Parathyroid adenoma (tissue), 2 donors: ENCODE measurements at regions not wholly inside any gene's neighbourhood (a gene's known extent, or its start where the extent isn't known, plus 50 kb on each side); places are given as distances from the start of the nearest gene placed in this dataset.
A peak's percentile ranks its signal among the peaks of the same experiment; 100 is the strongest.

Source experiments
- H2AFZ ChIP-seq: fragments of 300-600 bp; sonication (generic); one replicate; pipeline ENCODE4 v1.7.0; 2017; ENCODE audit warnings: antibody characterized with exemption, mild to moderate bottlenecking
- H3K27ac ChIP-seq: fragments of 300-600 bp; sonication (generic); one replicate; pipeline ENCODE4 v1.7.0; 2017
- H3K27me3 ChIP-seq: fragments of 300-600 bp; sonication (generic); one replicate; pipeline ENCODE4 v1.7.0; 2017; ENCODE audit warnings: low read length; ENCODE audit not compliant: control insufficient read depth, insufficient read depth
- H3K36me3 ChIP-seq: fragments of 300-600 bp; sonication (generic); one replicate; pipeline ENCODE4 v1.7.0; 2017; ENCODE audit warnings: low read length; ENCODE audit not compliant: control insufficient read depth, insufficient read depth
- H3K4me1 ChIP-seq: fragments of 300-600 bp; sonication (generic); one replicate; pipeline ENCODE4 v1.7.0; 2017; ENCODE audit warnings: control low read depth
- H3K4me2 ChIP-seq: fragments of 300-600 bp; sonication (generic); one replicate; pipeline ENCODE4 v1.7.0; 2017; ENCODE audit warnings: low read length
- H3K4me3 ChIP-seq: fragments of 300-600 bp; sonication (generic); one replicate; pipeline ENCODE4 v1.7.0; 2017; ENCODE audit warnings: low read depth, low read length
- H3K79me2 ChIP-seq: fragments of 300-600 bp; sonication (generic); one replicate; pipeline ENCODE4 v1.7.0; 2017; ENCODE audit warnings: control low read depth
- H3K9ac ChIP-seq: fragments of 300-600 bp; sonication (generic); one replicate; pipeline ENCODE4 v1.7.0; 2017; ENCODE audit warnings: mild to moderate bottlenecking
- H3K9me3 ChIP-seq: fragments of 300-600 bp; sonication (generic); one replicate; pipeline ENCODE4 v1.7.0; 2017; ENCODE audit warnings: low read length; ENCODE audit not compliant: control insufficient read depth
- CTCF ChIP-seq: fragments of 300-600 bp; sonication (generic); IDR thresholded peaks from one replicate; pipeline ENCODE4 v1.7.0; 2017; ENCODE audit warnings: antibody characterized with exemption, mild to moderate bottlenecking
- donor health status: primary hyperparathyroidism.

DNA sequence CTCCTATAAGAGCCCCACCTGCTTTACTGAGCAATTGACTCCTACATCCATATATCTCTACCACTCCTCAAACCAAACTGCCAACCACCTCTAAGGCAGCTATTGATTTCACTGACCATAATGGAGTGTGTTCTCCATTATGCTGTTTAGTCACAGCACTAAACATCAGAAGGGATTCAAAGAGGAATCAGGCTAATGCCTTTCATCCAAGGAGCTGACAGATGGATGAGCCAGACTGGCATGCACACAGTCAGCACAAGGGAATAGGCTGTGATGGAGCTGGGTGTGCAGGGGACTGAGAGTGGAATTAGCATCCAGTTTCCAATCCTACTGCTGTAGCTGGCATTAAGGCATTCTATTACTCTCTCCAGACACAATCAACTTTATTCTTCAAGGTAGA is 88.7 kb upstream of the CCL2 start:
- Histone ChIP-seq H3K27ac (no peak overlapping the region), H3K4me1 (no peaks in the 10 kb centered on the region), H3K9ac (no peak overlapping the region), H3K27me3 (no peaks in the 10 kb centered on the region), H3K9me3 (no peaks in the 10 kb centered on the region), H3K79me2 (no peaks in the 10 kb centered on the region), H2AFZ (no peak overlapping the region), H3K4me3 (no peak overlapping the region), H3K4me2 (no peak overlapping the region), H3K36me3 (no peaks in the 10 kb centered on the region)
- TF ChIP-seq CTCF, result no peak

DNA sequence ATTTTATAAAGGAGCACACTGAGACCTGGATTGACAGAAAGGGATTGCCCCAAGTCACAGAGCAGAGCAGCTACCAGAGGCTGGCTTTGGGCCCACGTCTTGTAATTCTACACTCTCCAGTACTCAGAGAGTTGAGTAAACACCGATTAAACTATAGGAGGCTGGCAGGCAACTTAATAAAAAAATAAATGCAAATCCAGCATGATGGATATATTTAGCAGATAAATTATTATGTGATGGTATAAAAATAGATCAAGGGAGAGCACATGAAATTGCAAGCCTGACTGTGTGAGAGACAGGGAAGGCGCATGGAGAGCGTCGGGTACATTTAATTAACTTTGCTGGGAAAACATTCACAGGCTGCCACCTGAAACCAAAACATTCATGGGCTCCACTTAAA is 87.7 kb upstream of the CCL2 start:
- Histone ChIP-seq H3K4me2 (no peak overlapping the region), H3K4me3 (no peak overlapping the region), H3K9me3 (no peaks in the 10 kb centered on the region), H3K9ac (no peak overlapping the region), H2AFZ (no peak overlapping the region), H3K4me1 (no peaks in the 10 kb centered on the region), H3K36me3 (no peaks in the 10 kb centered on the region), H3K27ac (no peak overlapping the region), H3K27me3 (no peaks in the 10 kb centered on the region), H3K79me2 (no peaks in the 10 kb centered on the region)
- TF ChIP-seq CTCF, result no peak

GRCh38 chr17:34168989-34169388 is 86.1 kb upstream of the CCL2 start:
- no peak overlapping the region for H2AFZ ChIP-seq
- no peaks in the 10 kb centered on the region for H3K27me3 ChIP-seq
- H3K9ac ChIP-seq, result no peak overlapping the region
- H3K4me1 ChIP-seq, result no peaks in the 10 kb centered on the region
- H3K4me3 ChIP-seq, result no peak overlapping the region
- no peak overlapping the region for H3K27ac ChIP-seq
- no peaks in the 10 kb centered on the region for H3K36me3 ChIP-seq
- no peak overlapping the region for H3K4me2 ChIP-seq
- TF ChIP-seq CTCF, result no peak
- H3K9me3 ChIP-seq, result no peaks in the 10 kb centered on the region
- no peaks in the 10 kb centered on the region for H3K79me2 ChIP-seq

DNA sequence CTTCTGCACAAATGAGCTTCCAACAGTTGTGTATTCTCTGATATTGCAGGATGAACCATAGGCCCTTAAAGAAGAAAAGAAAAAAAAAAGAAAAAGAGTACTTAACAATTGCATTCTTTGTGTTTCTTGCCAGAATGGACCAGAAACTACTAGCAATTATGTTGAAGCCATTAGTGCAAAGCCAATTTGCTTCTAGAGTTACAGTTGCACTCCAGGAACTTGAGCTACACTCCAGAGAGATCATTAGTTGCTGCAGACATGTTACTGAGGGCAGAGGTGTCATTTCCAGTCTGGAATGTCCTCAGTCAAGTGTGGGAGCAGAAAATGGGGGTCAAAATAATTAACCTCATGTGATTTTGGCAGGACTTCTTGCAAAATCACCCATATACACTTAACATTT is 85.6 kb upstream of the CCL2 start:
- Histone ChIP-seq H3K4me1 (no peaks in the 10 kb centered on the region), H2AFZ (no peak overlapping the region), H3K9ac (no peak overlapping the region), H3K9me3 (no peaks in the 10 kb centered on the region), H3K36me3 (no peaks in the 10 kb centered on the region), H3K4me2 (no peak overlapping the region), H3K27me3 (no peaks in the 10 kb centered on the region), H3K79me2 (no peaks in the 10 kb centered on the region), H3K27ac (no peak overlapping the region), H3K4me3 (no peak overlapping the region)
- TF ChIP-seq CTCF, result no peak

- Histone ChIP-seq H3K9me3 (no peaks in the 10 kb centered on the region), H3K36me3 (no peaks in the 10 kb centered on the region), H3K4me3 (no peak overlapping the region), H3K27ac (no peak overlapping the region), H3K27me3 (no peaks in the 10 kb centered on the region), H3K79me2 (no peaks in the 10 kb centered on the region), H3K4me2 (no peak overlapping the region), H3K4me1 (no peaks in the 10 kb centered on the region), H3K9ac (no peak overlapping the region), H2AFZ (no peak overlapping the region)
- peak; percentile 74 for TF ChIP-seq CTCF
Measured at GRCh38 chr17:34171245-34171818, 83.8 kb upstream of the CCL2 start.
